ENCODE measurements at regions not wholly inside any gene's neighbourhood (a gene's known extent, or its start where the extent isn't known, plus 50 kb on each side); places are given as distances from the start of the nearest gene placed in this dataset.
A peak's percentile ranks its signal among the peaks of the same experiment; 100 is the strongest.

- ATAC-seq (peak in 1 of 2 donors; percentile 41), DNase-seq (ENCODE audit: low spot score in 2 of 2) (no peak)
- Mint-ChIP-seq H3K9me3 (peaks cover 0 to 10% of the 10 kb centered on the region in 2 donors), H3K36me3 (peaks cover 12 to 14% of the 10 kb centered on the region in 2 donors), H3K27ac (no peak overlapping the region)
Measured at GRCh38 chr6:1552296-1552761, 57.4 kb upstream of the FOXC1 start.

GRCh38 chr6:1553562-1554083, 56.1 kb upstream of the FOXC1 start:
- H3K9me3 Mint-ChIP-seq: peaks cover 0 to 10% of the 10 kb centered on the region in 2 donors
- DNase-seq (ENCODE audit: low spot score in 2 of 2) (no peak), ATAC-seq (no peak)
- H3K27ac Mint-ChIP-seq: peak overlapping the region in 1 of 2 donors; percentile 87
- H3K36me3 Mint-ChIP-seq: peaks cover 12 to 14% of the 10 kb centered on the region in 2 donors

- H3K27ac Mint-ChIP-seq: peak overlapping the region in 1 of 2 donors; percentile 87
- peaks cover 0 to 10% of the 10 kb centered on the region in 2 donors for H3K9me3 Mint-ChIP-seq
- peaks cover 12 to 14% of the 10 kb centered on the region in 2 donors for H3K36me3 Mint-ChIP-seq
- ATAC-seq (peak in 1 of 2 donors; percentile 28), DNase-seq (ENCODE audit: low spot score in 2 of 2) (no peak)
Measured at GRCh38 chr6:1554141-1554475, 55.6 kb upstream of the FOXC1 start.

DNA sequence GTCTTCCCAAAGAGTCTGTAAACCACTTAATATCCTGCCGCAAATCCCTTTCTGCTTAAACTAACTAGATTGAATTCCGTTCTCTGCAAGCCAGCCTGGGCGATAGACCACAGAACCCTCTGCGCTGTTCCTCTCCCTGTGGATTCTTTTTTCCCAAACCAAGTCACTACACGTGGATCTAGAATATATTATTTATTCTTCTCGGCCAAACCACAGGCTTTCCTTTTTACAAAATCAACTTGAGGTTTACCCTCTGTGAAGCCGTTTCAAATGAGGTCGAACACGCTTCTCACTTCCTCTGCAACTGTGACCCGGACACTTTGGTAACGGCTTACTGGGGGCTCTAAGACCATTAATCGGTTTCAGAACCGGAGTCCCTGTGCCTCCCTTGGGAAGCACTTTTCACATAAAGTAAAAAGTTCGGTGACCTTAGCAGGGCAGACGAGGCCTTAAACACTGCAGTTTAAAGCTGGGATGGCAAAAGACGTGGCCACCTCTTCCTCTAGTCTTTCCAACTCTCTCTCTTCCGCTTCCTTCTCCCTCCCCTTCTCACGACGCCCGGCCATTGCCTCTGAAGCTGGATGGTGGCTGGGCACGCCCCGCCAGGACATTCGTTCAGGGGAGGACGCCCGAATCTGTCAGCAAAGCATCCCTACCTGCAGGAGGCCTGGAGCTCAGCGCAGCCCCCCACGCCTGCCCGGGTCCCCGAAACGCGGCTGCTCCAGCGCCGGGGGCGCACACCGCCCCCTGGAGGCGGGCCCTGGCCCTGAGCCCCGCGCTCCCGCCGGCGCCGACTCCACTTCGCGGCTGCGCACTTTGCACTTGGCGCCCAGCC, 55.0 kb upstream of the FOXC1 start:
- ATAC-seq: peak; percentile 90 to 91

GRCh38 chr6:1558388-1558787, 51.3 kb upstream of the FOXC1 start:
- Mint-ChIP-seq H3K36me3 (peaks cover 12 to 14% of the 10 kb centered on the region in 2 donors), H3K9me3 (peaks cover 0 to 13% of the 10 kb centered on the region in 2 donors), H3K27ac (no peak overlapping the region)
- DNase-seq (ENCODE audit: low spot score in 2 of 2): no peak
- ATAC-seq: no peak

More for the DNA sequence above, 55.0 kb upstream of the FOXC1 start:
- peaks cover 12 to 14% of the 10 kb centered on the region in 2 donors for H3K36me3 Mint-ChIP-seq
- DNase-seq (ENCODE audit: low spot score in 2 of 2): peak; percentile 70 to 83
- H3K27ac Mint-ChIP-seq: peak overlapping the region; percentile 86 to 87
- H3K9me3 Mint-ChIP-seq: peaks cover 0 to 10% of the 10 kb centered on the region in 2 donors
